ENCODE measurements at regions not wholly inside any gene's neighbourhood (a gene's known extent, or its start where the extent isn't known, plus 50 kb on each side); places are given as distances from the start of the nearest gene placed in this dataset.
"Not testable (repeated sequence)": the region's sequence is repeated elsewhere in the genome, so short reads cannot be mapped to it uniquely, and the experiment has no call there.

- no peak for DNase-seq
Observed at GRCh38 chr9:117649126-117649525, 55.1 kb upstream of the TLR4 start.

- DNase-seq, result no peak
Observed at GRCh38 chr9:117644932-117645636, 59.1 kb upstream of the TLR4 start.

- peak; percentile 77 to 80 for DNase-seq
Observed at GRCh38 chr9:117644133-117644931, 59.9 kb upstream of the TLR4 start.

GRCh38 chr9:117643288-117643654 lies 60.9 kb upstream of the TLR4 start:
- DNase-seq, result no peak

GRCh38 chr9:117642571-117643287 lies 61.5 kb upstream of the TLR4 start:
- DNase-seq, result not testable (repeated sequence)

- DNase-seq, result no peak
Observed at GRCh38 chr9:117636681-117637080, 67.5 kb upstream of the TLR4 start.

GRCh38 chr9:117625154-117625553 lies 79.0 kb upstream of the TLR4 start:
- DNase-seq, result no peak

GRCh38 chr9:117624106-117624505 lies 80.1 kb upstream of the TLR4 start:
- no peak for DNase-seq

- no peak for DNase-seq
Observed at GRCh38 chr9:117622347-117622746, 81.9 kb upstream of the TLR4 start.

GRCh38 chr9:117616431-117616831 lies 87.8 kb upstream of the TLR4 start:
- no peak for DNase-seq

- no peak for DNase-seq
Observed at GRCh38 chr9:117612317-117612716, 91.9 kb upstream of the TLR4 start.

GRCh38 chr9:117597977-117598376 lies 106.2 kb upstream of the TLR4 start:
- DNase-seq, result no peak

- no peak for DNase-seq
Observed at GRCh38 chr9:117596678-117597077, 107.5 kb upstream of the TLR4 start.

- no peak for DNase-seq
Observed at GRCh38 chr9:117595650-117596049, 108.6 kb upstream of the TLR4 start.

GRCh38 chr9:117587263-117587662 lies 116.9 kb upstream of the TLR4 start:
- DNase-seq, result no peak

GRCh38 chr9:117574099-117574498 lies 130.1 kb upstream of the TLR4 start:
- DNase-seq, result no peak

GRCh38 chr9:117564839-117565238 lies 139.4 kb upstream of the TLR4 start:
- no peak for DNase-seq

- no peak for DNase-seq
Observed at GRCh38 chr9:117561761-117562160, 142.4 kb upstream of the TLR4 start.

- DNase-seq, result peak; percentile 36 to 37
Observed at GRCh38 chr9:117555964-117556629, 141.2 kb upstream of the ASTN2 start.

- no peak for DNase-seq
Observed at GRCh38 chr9:117552811-117553210, 138.0 kb upstream of the ASTN2 start.

GRCh38 chr9:117551171-117551570 lies 136.3 kb upstream of the ASTN2 start:
- DNase-seq, result no peak

GRCh38 chr9:117549444-117549843 lies 134.6 kb upstream of the ASTN2 start:
- no peak for DNase-seq

- no peak for DNase-seq
Observed at GRCh38 chr9:117548556-117548955, 133.7 kb upstream of the ASTN2 start.

Measured in Kasumi-1 (cell line).